ENCODE measurements at regions not wholly inside any gene's neighbourhood (a gene's known extent, or its start where the extent isn't known, plus 50 kb on each side); places are given as distances from the start of the nearest gene placed in this dataset.

DNA sequence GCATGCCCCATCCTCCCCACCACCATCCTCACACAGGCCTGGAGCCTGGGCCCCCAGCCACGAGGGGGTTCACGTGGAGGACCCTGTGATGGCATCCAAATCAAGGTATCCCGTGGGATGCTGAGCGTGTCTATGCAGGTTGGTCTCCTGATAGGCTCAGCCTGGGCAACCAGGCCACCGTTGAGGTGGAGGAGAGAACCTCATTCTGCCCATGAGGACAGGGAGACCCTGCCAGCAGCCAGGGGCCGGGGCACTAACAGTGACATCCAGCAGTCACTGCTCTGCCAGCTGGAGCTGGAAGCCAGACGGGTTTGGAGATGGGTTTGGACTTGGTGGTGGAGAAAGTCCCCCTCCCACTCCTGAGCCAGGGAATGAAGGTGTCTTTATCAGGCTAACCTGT lies 582.8 kb downstream of the MATN1 start:
- TF ChIP-seq, protein P1, sequence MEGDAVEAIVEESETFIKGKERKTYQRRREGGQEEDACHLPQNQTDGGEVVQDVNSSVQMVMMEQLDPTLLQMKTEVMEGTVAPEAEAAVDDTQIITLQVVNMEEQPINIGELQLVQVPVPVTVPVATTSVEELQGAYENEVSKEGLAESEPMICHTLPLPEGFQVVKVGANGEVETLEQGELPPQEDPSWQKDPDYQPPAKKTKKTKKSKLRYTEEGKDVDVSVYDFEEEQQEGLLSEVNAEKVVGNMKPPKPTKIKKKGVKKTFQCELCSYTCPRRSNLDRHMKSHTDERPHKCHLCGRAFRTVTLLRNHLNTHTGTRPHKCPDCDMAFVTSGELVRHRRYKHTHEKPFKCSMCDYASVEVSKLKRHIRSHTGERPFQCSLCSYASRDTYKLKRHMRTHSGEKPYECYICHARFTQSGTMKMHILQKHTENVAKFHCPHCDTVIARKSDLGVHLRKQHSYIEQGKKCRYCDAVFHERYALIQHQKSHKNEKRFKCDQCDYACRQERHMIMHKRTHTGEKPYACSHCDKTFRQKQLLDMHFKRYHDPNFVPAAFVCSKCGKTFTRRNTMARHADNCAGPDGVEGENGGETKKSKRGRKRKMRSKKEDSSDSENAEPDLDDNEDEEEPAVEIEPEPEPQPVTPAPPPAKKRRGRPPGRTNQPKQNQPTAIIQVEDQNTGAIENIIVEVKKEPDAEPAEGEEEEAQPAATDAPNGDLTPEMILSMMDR (optimal IDR thresholded peaks at IDR 0.05 in 1 of 3, IDR thresholded peaks at IDR 0.05 in 1 of 3, conservative IDR thresholded peaks at IDR 0.05 in 1 of 3; ENCODE audit: extremely low read depth in 1 of 3, insufficient read depth in 2 of 3, low read length in 3 of 3): no peak
- TF ChIP-seq EZH2 (IDR thresholded peaks at IDR 0.05; ENCODE audit: low read length): no peak
- Histone ChIP-seq H3K27me3 (ENCODE audit: control insufficient read depth, extremely low read depth, insufficient read depth, low read length) (no peaks in the 10 kb centered on the region), H3K9ac (ENCODE audit: control insufficient read depth, extremely low read depth, insufficient read depth, low read length) (no peak overlapping the region)

DNA sequence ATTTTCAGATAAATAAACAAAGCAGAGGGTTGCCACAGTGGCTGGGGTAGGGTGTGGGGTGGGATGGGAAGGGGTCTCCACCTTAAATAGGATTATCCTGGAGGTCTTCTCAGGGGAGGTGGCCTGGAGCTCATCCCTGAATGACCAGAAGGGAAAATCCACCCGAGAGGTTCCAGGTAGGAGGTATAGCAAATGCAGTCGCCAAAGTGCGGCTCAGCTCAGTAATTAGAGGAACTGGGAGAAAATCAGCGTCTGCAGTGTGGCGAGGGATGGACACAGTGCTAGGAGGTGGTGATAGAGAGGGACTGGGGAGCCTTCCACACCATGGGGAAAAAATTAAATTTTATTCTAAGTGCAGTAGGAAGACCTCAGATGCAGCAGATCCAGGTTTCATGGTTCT lies 584.5 kb downstream of the MATN1 start:
- Histone ChIP-seq H3K27me3 (ENCODE audit: control insufficient read depth, extremely low read depth, insufficient read depth, low read length) (no peaks in the 10 kb centered on the region), H3K36me3 (ENCODE audit: control insufficient read depth in 2 of 2, extremely low read depth in 1 of 2, insufficient read depth in 2 of 2, low read length in 2 of 2) (no peaks in the 10 kb centered on the region), H4K20me1 (ENCODE audit: control insufficient read depth, extremely low read depth, insufficient read depth, low read length) (no peaks in the 10 kb centered on the region), H3K9me1 (ENCODE audit: control insufficient read depth, extremely low read depth, insufficient read depth, low read length) (no peaks in the 10 kb centered on the region), H3K9ac (ENCODE audit: control insufficient read depth, extremely low read depth, insufficient read depth, low read length) (no peak overlapping the region), H3K4me3 (ENCODE audit: control insufficient read depth in 2 of 3, extremely low read depth in 1 of 3, insufficient read depth in 2 of 3, low read depth in 1 of 3, low read length in 3 of 3) (no peak overlapping the region), H3K4me2 (ENCODE audit: control insufficient read depth, extremely low read depth, insufficient read depth, low read depth, low read length) (no peak overlapping the region), H3K9me3 (ENCODE audit: control insufficient read depth, low read depth, low read length) (no peaks in the 10 kb centered on the region), H3K4me1 (ENCODE audit: control insufficient read depth, extremely low read depth, insufficient read depth, low read length) (no peaks in the 10 kb centered on the region), H2AFZ (ENCODE audit: control insufficient read depth, low read length) (no peak overlapping the region), H3K79me2 (ENCODE audit: control insufficient read depth, insufficient read depth, low read length) (no peaks in the 10 kb centered on the region), H3K27ac (ENCODE audit: control insufficient read depth, insufficient read depth, low read length) (no peak overlapping the region)
- dilution Hi-C loops (cut with MboI; ENCODE audit: extremely low pct_ligation_motif_present, low sequenced_read_pairs): no loop called here
- TF ChIP-seq EZH2 (IDR thresholded peaks at IDR 0.05; ENCODE audit: low read length): no peak
- TF ChIP-seq, protein P1 (optimal IDR thresholded peaks at IDR 0.05 in 1 of 3, IDR thresholded peaks at IDR 0.05 in 1 of 3, conservative IDR thresholded peaks at IDR 0.05 in 1 of 3; ENCODE audit: extremely low read depth in 1 of 3, insufficient read depth in 2 of 3, low read length in 3 of 3): no peak
- DNase-seq (ENCODE audit: low read depth, low spot score) (no peak), FAIRE-seq (no peak)

More for the DNA sequence above, 582.8 kb downstream of the MATN1 start:
- FAIRE-seq (no peak), DNase-seq (ENCODE audit: low read depth, low spot score) (no peak)
- H3K4me1 ChIP-seq (ENCODE audit: control insufficient read depth, extremely low read depth, insufficient read depth, low read length): no peaks in the 10 kb centered on the region
- no peaks in the 10 kb centered on the region for H3K79me2 ChIP-seq (ENCODE audit: control insufficient read depth, insufficient read depth, low read length)
- no peaks in the 10 kb centered on the region for H3K9me1 ChIP-seq (ENCODE audit: control insufficient read depth, extremely low read depth, insufficient read depth, low read length)
- H2AFZ ChIP-seq (ENCODE audit: control insufficient read depth, low read length): no peak overlapping the region
- H3K4me2 ChIP-seq (ENCODE audit: control insufficient read depth, extremely low read depth, insufficient read depth, low read depth, low read length): no peak overlapping the region
- H4K20me1 ChIP-seq (ENCODE audit: control insufficient read depth, extremely low read depth, insufficient read depth, low read length): no peaks in the 10 kb centered on the region
- no peaks in the 10 kb centered on the region for H3K36me3 ChIP-seq (ENCODE audit: control insufficient read depth in 2 of 2, extremely low read depth in 1 of 2, insufficient read depth in 2 of 2, low read length in 2 of 2)
- no peak overlapping the region for H3K4me3 ChIP-seq (ENCODE audit: control insufficient read depth in 2 of 3, extremely low read depth in 1 of 3, insufficient read depth in 2 of 3, low read depth in 1 of 3, low read length in 3 of 3)
- H3K27ac ChIP-seq (ENCODE audit: control insufficient read depth, insufficient read depth, low read length): no peak overlapping the region
- no peaks in the 10 kb centered on the region for H3K9me3 ChIP-seq (ENCODE audit: control insufficient read depth, low read depth, low read length)
- dilution Hi-C loops (cut with MboI; ENCODE audit: extremely low pct_ligation_motif_present, low sequenced_read_pairs): no loop called here

All from keratinocyte (primary cell).